ENCODE measurements at regions not wholly inside any gene's neighbourhood (a gene's known extent, or its start where the extent isn't known, plus 50 kb on each side); places are given as distances from the start of the nearest gene placed in this dataset.

DNA sequence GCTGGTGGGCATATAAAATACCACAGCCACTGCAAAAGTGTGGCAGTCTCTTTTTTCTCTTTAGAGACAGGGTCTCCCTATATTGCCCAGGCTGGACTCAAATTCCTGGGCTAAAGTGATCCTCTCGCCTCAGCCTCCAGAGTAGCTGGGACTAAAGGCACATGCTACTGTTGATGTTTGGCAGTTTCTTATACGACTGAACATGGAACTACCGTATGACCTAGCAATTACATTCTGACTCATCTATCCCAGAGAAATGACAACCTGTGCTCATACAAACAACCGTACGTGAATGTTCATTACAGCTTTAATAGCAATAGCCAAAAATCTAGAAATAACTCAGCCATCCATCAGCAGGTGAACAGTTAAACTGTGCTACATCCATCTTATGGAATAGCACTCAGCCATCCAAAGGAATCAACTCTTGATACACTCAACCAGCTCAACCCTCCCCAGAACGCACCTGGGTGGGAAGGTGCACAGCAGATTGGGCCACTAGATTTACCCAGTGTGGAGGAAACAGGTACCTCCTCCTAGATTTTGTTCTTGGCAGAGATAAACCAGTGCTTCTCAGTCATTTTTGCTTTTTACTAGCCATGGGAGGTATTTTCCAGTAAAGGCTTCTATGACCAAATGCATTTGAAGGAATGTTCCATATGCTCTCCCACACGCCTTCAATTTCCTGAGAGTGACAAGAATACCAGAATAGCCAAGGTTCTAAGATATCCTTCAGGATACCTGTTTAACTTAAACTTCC, 130.5 kb downstream of the MED15 start:
- Mint-ChIP-seq H3K4me3 (no peak overlapping the region), H3K4me1 (peaks cover 4% of the 10 kb centered on the region), H3K27ac (no peak overlapping the region), H3K27me3 (peaks cover 19% of the 10 kb centered on the region), H3K9me3 (peaks cover 3% of the 10 kb centered on the region), H3K36me3 (ENCODE audit: low read depth) (no peaks in the 10 kb centered on the region)
- no peak for DNase-seq
- ChIA-PET CTCF (interaction anchor here (1.1 kb wide), 1 partner anchor 10 kb away, joined by 3 read pairs; no protein-coding TSS in a partner anchor), POLR2A (no interaction called here)

DNA sequence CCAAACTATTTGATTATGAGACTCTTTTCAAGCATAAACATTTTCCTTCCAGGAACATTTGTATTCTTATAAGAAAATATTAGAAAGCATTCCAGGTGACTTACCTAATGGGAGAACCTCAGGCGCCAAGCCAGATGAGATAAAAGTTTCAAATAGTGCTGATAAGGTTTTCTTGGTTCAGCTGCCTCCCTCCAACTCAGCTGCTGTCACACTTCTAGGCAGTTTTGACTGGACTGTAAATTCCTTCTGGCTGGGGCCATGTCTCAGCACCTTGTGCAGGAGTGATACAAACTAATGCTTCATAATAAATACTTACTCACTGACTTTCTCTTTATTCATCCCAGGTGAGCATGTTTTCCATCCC, 131.1 kb downstream of the MED15 start:
- CTCF ChIA-PET: no interaction called here
- POLR2A ChIA-PET: no interaction called here
- peaks cover 4% of the 10 kb centered on the region for H3K4me1 Mint-ChIP-seq

DNA sequence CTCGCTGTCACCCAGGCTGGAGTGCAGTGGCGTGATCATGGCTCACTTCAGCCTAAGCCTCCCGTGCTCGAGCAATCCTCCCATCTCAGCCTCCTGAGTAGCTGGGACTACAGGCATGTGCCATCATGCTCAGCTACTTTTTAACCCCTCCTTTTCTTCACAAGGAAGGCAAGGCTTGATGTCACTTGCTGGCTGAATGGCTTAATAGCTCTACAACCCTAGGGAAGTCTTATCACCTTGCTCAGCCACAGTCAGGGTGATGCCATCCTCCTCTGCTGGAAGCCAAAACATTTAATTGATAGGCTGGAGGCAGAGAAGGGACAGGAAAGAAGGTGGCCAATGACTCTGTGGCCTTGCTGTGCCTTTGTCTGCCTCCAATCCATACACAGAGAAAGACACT, 131.9 kb downstream of the MED15 start:
- peaks cover 3% of the 10 kb centered on the region for H3K9me3 Mint-ChIP-seq
- H3K27me3 Mint-ChIP-seq: peaks cover 19% of the 10 kb centered on the region
- H3K36me3 Mint-ChIP-seq (ENCODE audit: low read depth): no peaks in the 10 kb centered on the region
- POLR2A ChIA-PET: no interaction called here
- DNase-seq: no peak
- CTCF ChIA-PET: no interaction called here
- peaks cover 4% of the 10 kb centered on the region for H3K4me1 Mint-ChIP-seq
- no peak overlapping the region for H3K27ac Mint-ChIP-seq
- H3K4me3 Mint-ChIP-seq: no peak overlapping the region

More for the DNA sequence above, 131.1 kb downstream of the MED15 start:
- H3K36me3 Mint-ChIP-seq (ENCODE audit: low read depth): no peaks in the 10 kb centered on the region
- H3K27ac Mint-ChIP-seq: no peak overlapping the region
- H3K4me3 Mint-ChIP-seq: no peak overlapping the region
- peaks cover 19% of the 10 kb centered on the region for H3K27me3 Mint-ChIP-seq
- peaks cover 3% of the 10 kb centered on the region for H3K9me3 Mint-ChIP-seq
- DNase-seq: no peak

DNA sequence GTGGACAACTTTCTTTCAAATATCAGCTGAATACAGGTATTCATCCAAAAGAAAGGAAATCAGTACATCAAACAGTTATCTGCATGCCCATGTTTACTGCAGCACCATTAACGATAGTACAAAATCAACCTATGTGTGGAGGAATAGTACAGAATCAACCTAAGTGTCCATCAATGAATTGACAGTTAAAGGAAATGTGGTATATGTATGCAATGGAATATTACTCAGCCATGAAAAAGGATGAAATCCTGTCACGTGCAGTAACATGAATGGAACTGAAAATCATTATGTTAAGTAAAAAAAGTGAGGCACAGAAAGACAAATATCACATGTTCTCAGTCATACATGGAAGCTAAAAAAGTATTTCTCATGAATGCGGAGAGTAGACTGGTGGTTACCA, 132.3 kb downstream of the MED15 start:
- Mint-ChIP-seq H3K4me1 (peaks cover 4% of the 10 kb centered on the region), H3K4me3 (no peak overlapping the region), H3K27ac (no peak overlapping the region), H3K9me3 (peaks cover 3% of the 10 kb centered on the region), H3K36me3 (ENCODE audit: low read depth) (no peaks in the 10 kb centered on the region), H3K27me3 (peaks cover 19% of the 10 kb centered on the region)
- POLR2A ChIA-PET: no interaction called here
- no peak for DNase-seq
- CTCF ChIA-PET: no interaction called here

DNA sequence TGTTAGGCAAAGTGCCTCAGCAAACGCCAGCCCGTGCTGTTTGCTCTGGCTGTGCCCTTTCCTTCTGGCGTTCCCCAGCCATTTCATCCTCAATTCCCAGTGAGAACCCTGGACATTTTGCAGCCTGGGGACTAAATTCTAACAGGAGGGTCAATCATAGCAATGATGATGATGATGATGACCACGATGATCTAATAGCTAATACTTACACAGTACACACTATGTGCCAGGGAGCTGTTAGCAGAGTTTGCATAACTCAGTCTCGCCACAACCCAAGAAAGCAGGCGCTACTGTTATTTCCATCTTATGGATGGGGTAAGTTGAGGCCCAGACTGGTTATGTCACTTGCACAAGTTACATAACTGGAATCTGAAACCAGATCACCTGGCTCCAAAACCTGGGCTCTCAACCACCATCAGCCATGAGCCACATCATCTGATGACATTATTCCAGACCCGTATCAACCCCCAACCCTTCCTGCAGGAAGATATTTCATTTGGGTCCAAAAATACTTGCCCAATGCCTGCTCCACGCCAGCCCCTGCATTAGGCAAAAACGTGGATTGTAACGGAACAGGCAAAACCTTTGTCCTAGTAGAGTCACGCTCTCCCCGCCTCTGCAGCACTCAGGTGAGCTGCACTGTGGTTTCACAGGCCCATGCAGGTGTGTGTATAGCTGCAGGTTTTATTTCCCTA, 132.6 kb upstream of the SERPIND1 start:
- H3K4me1 Mint-ChIP-seq: no peaks in the 10 kb centered on the region
- no peak overlapping the region for H3K4me3 Mint-ChIP-seq
- H3K36me3 Mint-ChIP-seq (ENCODE audit: low read depth): no peaks in the 10 kb centered on the region
- POLR2A ChIA-PET: no interaction called here
- DNase-seq: no peak
- peaks cover 3% of the 10 kb centered on the region for H3K9me3 Mint-ChIP-seq
- H3K27me3 Mint-ChIP-seq: peaks cover 21% of the 10 kb centered on the region
- no peak overlapping the region for H3K27ac Mint-ChIP-seq
- CTCF ChIA-PET: no interaction called here

DNA sequence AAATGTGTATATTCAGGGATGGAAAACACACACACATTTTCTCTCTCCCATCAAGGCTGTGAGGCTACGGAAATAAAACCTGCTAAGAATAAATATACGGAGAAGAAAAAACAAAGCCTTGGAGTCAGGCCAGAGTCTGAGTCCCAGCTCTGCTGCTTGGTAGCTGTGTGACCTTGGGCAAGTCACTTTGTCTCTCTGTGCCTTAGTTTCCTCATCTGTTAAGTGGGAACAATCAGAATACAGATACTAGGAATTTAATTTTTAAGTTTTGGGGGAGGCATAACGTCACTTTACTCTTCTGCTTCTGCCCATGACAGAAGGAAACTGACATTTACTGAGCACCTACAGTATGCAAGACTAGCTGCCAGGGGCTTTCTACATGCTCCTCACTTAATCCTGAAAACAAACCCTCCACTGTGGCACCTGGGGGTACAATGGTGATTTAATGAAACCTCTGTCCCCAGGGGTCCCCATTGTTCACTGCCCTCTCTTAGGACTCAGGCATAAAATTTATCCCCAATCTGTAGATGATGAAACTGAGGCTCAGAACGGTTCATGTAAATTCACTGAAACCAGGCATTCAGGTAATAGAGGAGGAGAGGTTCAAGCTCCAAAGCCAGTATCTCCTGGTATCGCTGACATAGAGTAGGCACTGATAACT, 131.9 kb upstream of the SERPIND1 start:
- Mint-ChIP-seq H3K27ac (no peak overlapping the region), H3K9me3 (peaks cover 3% of the 10 kb centered on the region), H3K27me3 (peaks cover 19% of the 10 kb centered on the region), H3K4me3 (no peak overlapping the region), H3K4me1 (no peaks in the 10 kb centered on the region), H3K36me3 (ENCODE audit: low read depth) (no peaks in the 10 kb centered on the region)
- POLR2A ChIA-PET: no interaction called here
- CTCF ChIA-PET: interaction anchor here (1.4 kb wide), 1 partner anchor 14 kb away, joined by 3 read pairs; no protein-coding TSS in a partner anchor
- DNase-seq: no peak

DNA sequence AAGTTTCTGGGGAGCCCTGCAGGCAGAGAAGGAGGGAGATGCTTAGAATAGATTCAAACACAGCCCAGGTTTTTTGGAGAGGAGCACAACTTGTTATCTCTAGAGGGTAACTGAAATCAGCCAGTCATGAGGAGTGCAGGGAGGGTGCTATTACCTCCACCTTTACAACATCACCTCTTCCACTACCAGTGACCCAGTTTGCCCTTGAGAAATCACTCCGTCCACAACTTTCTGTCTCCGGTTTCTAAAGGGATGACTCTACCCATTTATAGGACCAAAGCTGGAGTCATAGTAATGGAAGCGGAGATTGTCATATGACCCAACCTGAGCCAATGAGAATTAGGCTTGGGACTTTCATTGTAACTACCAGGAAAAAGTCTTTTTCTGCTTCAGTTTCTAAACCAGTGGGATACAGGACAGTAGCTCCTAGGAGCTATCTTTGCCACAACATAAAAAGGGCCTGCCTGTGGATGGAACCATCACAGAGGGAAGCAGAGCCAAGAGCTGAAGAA, 131.2 kb upstream of the SERPIND1 start:
- ChIA-PET POLR2A (no interaction called here), CTCF (interaction anchor here (0.6 to 1.4 kb wide), 2 partner anchors 15 to 199 kb away, joined by 3 to 5 read pairs; no protein-coding TSS in a partner anchor)
- Mint-ChIP-seq H3K4me1 (no peaks in the 10 kb centered on the region), H3K27me3 (peaks cover 15% of the 10 kb centered on the region), H3K27ac (no peak overlapping the region), H3K4me3 (no peak overlapping the region), H3K9me3 (peaks cover 3% of the 10 kb centered on the region), H3K36me3 (ENCODE audit: low read depth) (no peaks in the 10 kb centered on the region)
- DNase-seq: no peak

DNA sequence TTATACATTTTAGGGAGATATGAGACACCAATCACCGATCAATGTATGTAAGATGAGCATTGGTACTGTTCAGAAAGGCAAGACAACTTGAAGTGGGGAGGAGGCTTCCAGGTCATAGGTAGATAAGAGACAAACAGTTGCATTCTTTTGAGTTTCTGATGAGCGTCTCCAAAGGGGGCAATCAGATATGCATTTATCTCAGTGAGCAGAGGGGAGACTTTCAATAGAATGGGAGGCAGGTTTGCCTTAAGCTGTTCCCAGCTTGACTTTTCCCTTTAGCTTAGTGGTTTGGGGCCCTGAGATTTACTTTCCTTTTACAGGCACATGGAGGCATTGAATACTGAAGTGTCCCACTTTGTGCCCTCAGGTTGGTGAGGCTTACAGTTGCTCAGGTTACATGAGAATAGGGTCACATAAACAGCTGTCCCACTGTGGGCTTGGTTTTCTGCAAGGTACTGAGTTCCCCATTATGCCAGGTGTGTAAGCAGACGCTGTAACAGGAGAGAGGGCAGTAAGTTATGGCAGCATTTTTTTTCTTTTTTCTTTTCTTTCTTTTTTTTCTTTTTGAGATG, 129.8 kb upstream of the SERPIND1 start:
- ChIA-PET CTCF (interaction anchor here (0.6 kb wide), 1 partner anchor 285 kb away, joined by 3 read pairs; no protein-coding TSS in a partner anchor), POLR2A (no interaction called here)
- peaks cover 5% of the 10 kb centered on the region for H3K27me3 Mint-ChIP-seq
- no peaks in the 10 kb centered on the region for H3K36me3 Mint-ChIP-seq (ENCODE audit: low read depth)
- H3K4me1 Mint-ChIP-seq: no peaks in the 10 kb centered on the region
- DNase-seq: no peak
- H3K9me3 Mint-ChIP-seq: peaks cover 3% of the 10 kb centered on the region
- no peak overlapping the region for H3K27ac Mint-ChIP-seq
- no peak overlapping the region for H3K4me3 Mint-ChIP-seq

DNA sequence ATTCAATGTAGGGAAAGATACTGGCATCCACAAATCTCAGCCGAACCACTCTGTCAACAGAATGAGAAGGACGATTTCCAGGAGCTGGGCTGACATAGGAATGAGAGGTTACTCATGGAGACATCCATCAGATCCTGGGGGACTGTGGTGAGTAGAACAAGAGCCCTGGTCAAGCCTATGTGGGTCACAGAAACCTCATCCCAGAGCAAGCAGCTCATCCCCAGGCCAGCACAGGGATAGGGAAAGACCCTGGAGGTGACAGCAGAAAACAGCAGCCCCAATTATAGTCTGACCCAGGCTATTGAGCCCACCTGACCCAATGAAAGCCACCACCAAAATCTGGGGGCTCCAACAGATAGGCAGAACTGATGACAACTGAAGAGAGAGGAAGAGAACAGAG, 128.0 kb upstream of the SERPIND1 start:
- H3K4me3 Mint-ChIP-seq: no peak overlapping the region
- peaks cover 2% of the 10 kb centered on the region for H3K27me3 Mint-ChIP-seq
- no peaks in the 10 kb centered on the region for H3K4me1 Mint-ChIP-seq
- CTCF ChIA-PET: interaction anchor here (1.1 kb wide), 1 partner anchor 37 kb away, joined by 3 read pairs; no protein-coding TSS in a partner anchor
- POLR2A ChIA-PET: no interaction called here
- DNase-seq: no peak
- H3K27ac Mint-ChIP-seq: no peak overlapping the region
- no peaks in the 10 kb centered on the region for H3K36me3 Mint-ChIP-seq (ENCODE audit: low read depth)
- no peaks in the 10 kb centered on the region for H3K9me3 Mint-ChIP-seq

DNA sequence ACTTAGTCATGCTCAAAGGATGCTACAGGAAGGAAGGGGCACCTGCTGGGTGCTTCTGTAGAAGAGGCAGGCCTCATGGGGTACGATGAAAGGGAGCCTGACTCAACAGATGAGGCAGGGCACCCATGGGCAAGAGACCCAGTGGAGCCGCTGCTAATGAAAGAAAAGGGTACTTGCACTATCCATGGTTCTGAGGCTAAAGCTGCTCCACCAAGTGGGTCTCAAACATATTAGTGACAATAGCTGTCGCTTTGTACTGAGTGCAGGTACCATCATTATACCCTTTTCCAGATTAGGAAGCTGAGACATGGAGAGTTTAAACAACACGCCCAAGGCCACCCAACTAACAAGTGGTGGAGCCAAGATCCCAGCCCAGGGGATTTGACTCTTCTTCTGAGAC, 127.5 kb upstream of the SERPIND1 start:
- Mint-ChIP-seq H3K4me3 (no peak overlapping the region), H3K27ac (no peak overlapping the region), H3K9me3 (no peaks in the 10 kb centered on the region), H3K27me3 (peaks cover 2% of the 10 kb centered on the region), H3K36me3 (ENCODE audit: low read depth) (no peaks in the 10 kb centered on the region), H3K4me1 (no peaks in the 10 kb centered on the region)
- no peak for DNase-seq
- CTCF ChIA-PET: no interaction called here
- POLR2A ChIA-PET: no interaction called here

DNA sequence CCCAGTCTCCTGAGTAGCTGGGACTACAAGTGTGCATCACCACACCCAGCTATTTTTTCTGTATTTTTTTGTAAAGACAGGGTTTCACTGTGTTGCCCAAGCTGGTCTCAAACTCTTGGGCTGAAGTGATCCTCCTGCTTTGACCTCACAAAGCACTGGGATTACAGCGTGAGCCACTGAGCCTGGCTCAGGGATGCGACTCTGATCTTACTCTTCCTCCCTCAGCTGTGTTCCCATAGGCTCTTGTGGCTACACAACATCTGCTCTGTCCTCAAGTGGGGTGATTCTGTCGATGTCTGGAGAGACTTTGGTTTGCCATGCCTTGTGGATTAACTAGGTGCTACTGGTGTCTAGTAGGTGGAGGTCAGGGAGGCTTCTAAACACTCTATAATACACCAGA, 127.0 kb upstream of the SERPIND1 start:
- Mint-ChIP-seq H3K36me3 (ENCODE audit: low read depth) (no peaks in the 10 kb centered on the region), H3K4me1 (no peaks in the 10 kb centered on the region), H3K4me3 (no peak overlapping the region), H3K27me3 (peaks cover 2% of the 10 kb centered on the region), H3K9me3 (no peaks in the 10 kb centered on the region), H3K27ac (no peak overlapping the region)
- POLR2A ChIA-PET: no interaction called here
- CTCF ChIA-PET: no interaction called here
- no peak for DNase-seq

DNA sequence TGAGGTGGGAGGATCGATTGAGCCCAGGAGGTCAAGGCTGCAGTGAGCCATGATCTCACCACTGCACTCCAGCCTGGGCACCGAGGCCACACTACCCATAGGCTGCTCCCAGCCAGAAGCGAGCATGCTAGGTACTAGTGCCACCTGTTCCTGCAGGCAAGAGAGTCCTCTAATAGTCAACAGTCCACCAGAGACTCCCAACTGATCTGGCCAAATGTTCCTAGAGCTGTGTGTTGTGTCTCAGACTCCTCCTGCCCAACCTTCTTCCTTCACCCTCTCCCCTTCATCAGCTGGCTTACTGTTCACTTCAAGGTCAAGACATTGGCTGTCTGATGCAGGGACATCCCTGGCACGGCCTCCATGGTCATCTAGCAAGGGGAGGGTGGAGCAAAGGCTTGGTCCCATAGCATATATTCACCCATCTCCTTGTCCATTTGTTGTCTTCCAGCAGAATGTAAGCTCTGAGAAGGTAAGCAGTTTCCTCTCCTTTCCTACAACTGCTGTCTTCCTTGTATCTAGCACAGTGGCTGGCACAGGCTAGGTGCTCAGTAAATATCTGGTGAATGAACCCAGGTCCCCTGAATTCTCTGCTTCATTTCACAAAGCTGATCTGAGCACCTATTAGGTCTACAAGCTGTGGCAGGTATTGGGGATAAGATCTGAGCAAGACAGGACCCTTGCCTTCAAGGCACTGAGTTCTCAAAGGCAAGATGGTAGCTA, 126.2 kb upstream of the SERPIND1 start:
- H3K27ac Mint-ChIP-seq: no peak overlapping the region
- ChIA-PET CTCF (interaction anchor here (0.9 to 1.2 kb wide), 2 partner anchors 11 to 24 kb away, joined by 3 read pairs; no protein-coding TSS in a partner anchor), POLR2A (no interaction called here)
- no peaks in the 10 kb centered on the region for H3K9me3 Mint-ChIP-seq
- no peaks in the 10 kb centered on the region for H3K4me1 Mint-ChIP-seq
- H3K27me3 Mint-ChIP-seq: peaks cover 2% of the 10 kb centered on the region
- no peaks in the 10 kb centered on the region for H3K36me3 Mint-ChIP-seq (ENCODE audit: low read depth)
- no peak for DNase-seq
- no peak overlapping the region for H3K4me3 Mint-ChIP-seq

Measured in activated CD4-positive, alpha-beta T cell treated with anti-CD3 and anti-CD28 coated beads, Interleukin-2, amount 10 ng/mL, durations not matched to agents 7 days and 5 days (primary cell).